Activated CD8-positive, alpha-beta T cell treated with anti-CD3 and anti-CD28 coated beads for 36 hours (primary cell): ENCODE measurements at regions not wholly inside any gene's neighbourhood (a gene's known extent, or its start where the extent isn't known, plus 50 kb on each side); places are given as distances from the start of the nearest gene placed in this dataset.

Source experiments
- ATAC-seq: fragments of 200-7000 bp; cut with Tn5 transposase; one replicate; pipeline ENCODE4 v1.10.0; 2021; ENCODE audit warnings: mild to moderate bottlenecking, moderate library complexity
- CTCF ChIA-PET: fragments of 350-600 bp; sonication (Branson Sonifier 250); formaldehyde crosslinking; loops from one replicate; lab custom pipeline; 2021; ENCODE audit warnings: antibody characterized with exemption; lab: Charles Lee
- POLR2A ChIA-PET: fragments of 350-600 bp; sonication (Branson Sonifier 250); formaldehyde crosslinking; loops from one replicate; lab custom pipeline; 2021; ENCODE audit warnings: antibody characterized with exemption; lab: Charles Lee
- DNase-seq: peaks from one replicate; pipeline ENCODE4 v3.0.0-alpha.2; 2020
- H3K27ac Mint-ChIP-seq: one replicate; pipeline ENCODE4 v1.8.0; 2021; ENCODE audit warnings: mild to moderate bottlenecking, mixed read lengths
- H3K27me3 Mint-ChIP-seq: one replicate; pipeline ENCODE4 v1.8.0; 2021; ENCODE audit warnings: mixed read lengths
- H3K36me3 Mint-ChIP-seq: one replicate; pipeline ENCODE4 v1.8.0; 2021; ENCODE audit warnings: low read depth, mixed read lengths
- H3K4me1 Mint-ChIP-seq: one replicate; pipeline ENCODE4 v1.8.0; 2021; ENCODE audit warnings: low read depth, mixed read lengths
- H3K4me3 Mint-ChIP-seq: one replicate; pipeline ENCODE4 v1.8.0; 2021; ENCODE audit warnings: mild to moderate bottlenecking, moderate library complexity, mixed read lengths
- H3K9me3 Mint-ChIP-seq: one replicate; pipeline ENCODE4 v1.8.0; 2021; ENCODE audit warnings: mixed read lengths
- intact Hi-C: fragments of 100-400 bp; cut with micrococcal nuclease; formaldehyde crosslinking; loops from one replicate; pipeline ENCODE4 v1.10.0; 2022
- TF ChIP-seq, protein P1 (sequence below): fragments of 200-600 bp; IDR thresholded peaks from one replicate; pipeline ENCODE4 v1.8.0; 2022; ENCODE audit warnings: antibody characterized with exemption, mild to moderate bottlenecking

DNA sequence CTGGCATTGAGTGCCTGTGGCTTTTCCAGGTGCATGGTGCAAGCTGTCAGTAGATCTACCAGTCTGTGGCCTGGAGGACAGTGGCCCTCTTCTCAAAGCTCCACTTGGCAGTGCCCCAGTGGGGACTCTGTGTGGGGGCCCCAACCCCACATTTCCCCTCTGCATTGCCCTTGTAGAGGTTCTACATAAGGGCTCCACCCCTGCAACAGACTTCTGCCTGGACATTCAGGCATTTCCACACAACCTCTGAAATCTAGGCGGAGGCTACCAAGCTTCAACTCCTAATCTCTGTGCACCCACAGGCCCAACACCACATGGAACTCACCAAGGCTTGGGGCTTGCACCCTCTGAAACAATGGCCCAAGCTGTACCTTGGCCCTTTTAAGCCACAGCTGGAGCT, 102.7 kb upstream of the PLEKHG7 start:
- ChIA-PET CTCF (no interaction called here), POLR2A (interaction anchor here (0.5 to 1.1 kb wide), 2 partner anchors 254 to 611 kb away, joined by 3 read pairs; no protein-coding TSS in a partner anchor)
- ATAC-seq (no peak), DNase-seq (no peak)
- TF ChIP-seq, protein P1, sequence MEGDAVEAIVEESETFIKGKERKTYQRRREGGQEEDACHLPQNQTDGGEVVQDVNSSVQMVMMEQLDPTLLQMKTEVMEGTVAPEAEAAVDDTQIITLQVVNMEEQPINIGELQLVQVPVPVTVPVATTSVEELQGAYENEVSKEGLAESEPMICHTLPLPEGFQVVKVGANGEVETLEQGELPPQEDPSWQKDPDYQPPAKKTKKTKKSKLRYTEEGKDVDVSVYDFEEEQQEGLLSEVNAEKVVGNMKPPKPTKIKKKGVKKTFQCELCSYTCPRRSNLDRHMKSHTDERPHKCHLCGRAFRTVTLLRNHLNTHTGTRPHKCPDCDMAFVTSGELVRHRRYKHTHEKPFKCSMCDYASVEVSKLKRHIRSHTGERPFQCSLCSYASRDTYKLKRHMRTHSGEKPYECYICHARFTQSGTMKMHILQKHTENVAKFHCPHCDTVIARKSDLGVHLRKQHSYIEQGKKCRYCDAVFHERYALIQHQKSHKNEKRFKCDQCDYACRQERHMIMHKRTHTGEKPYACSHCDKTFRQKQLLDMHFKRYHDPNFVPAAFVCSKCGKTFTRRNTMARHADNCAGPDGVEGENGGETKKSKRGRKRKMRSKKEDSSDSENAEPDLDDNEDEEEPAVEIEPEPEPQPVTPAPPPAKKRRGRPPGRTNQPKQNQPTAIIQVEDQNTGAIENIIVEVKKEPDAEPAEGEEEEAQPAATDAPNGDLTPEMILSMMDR = no peak
- Mint-ChIP-seq H3K27ac (no peak overlapping the region), H3K36me3 (peaks cover 39% of the 10 kb centered on the region), H3K9me3 (peaks cover 39% of the 10 kb centered on the region), H3K4me3 (no peak overlapping the region), H3K27me3 (no peaks in the 10 kb centered on the region), H3K4me1 (peaks cover 51% of the 10 kb centered on the region)
- intact Hi-C loops = no loop called here

DNA sequence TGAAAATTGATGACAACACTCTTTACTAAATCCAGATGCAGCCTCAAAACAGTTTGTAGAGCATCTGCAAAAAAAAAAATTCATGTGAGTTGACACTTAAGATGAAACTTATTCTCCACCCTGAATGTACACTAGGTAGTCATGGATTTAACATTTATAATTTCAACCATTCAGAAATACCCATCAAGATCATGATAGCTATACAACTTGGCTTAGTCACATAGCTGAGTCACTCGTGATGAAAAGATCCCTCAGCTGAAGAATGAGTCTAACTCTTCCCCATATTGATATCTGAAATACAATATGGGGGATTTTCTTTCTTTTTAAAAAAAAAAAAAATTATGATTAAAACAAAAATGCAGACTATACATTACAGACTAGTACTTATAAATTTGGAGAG, 104.8 kb upstream of the PLEKHG7 start:
- Mint-ChIP-seq H3K27ac (peak overlapping the region; percentile 67), H3K36me3 (peaks cover 39% of the 10 kb centered on the region), H3K4me1 (peaks cover 53% of the 10 kb centered on the region), H3K27me3 (no peaks in the 10 kb centered on the region), H3K9me3 (peaks cover 39% of the 10 kb centered on the region), H3K4me3 (no peak overlapping the region)
- peak; percentile 36 for DNase-seq
- peak; percentile 32 for ATAC-seq
- TF ChIP-seq, protein P1 = no peak
- CTCF ChIA-PET = interaction anchor here (1.2 to 1.3 kb wide), 2 partner anchors 51 to 452 kb away, joined by 3 read pairs; partner anchors contain the start of gene BTG1
- intact Hi-C loops = loop anchor here (10.0 kb wide), 1 partner anchor 1023 kb away; no protein-coding TSS in a partner anchor
- POLR2A ChIA-PET = no interaction called here

DNA sequence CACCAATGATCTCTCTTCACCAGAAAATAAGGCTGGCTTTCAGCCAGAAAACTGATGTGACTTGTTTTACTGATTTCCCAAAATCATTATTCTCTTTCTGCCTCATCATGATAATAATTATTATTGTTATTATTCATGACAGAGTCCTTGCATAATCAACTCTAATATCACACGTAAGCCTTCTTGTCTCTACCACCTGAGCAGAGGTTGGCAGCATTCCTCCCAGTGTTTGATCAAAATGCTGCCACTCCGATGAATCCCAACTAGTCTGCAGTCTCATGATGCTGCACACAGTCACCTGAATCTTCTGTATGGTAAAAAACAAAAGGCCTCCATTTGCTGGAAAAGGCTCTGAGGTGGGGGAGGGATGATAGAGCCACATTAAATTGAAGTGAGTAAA, 105.7 kb upstream of the PLEKHG7 start:
- Mint-ChIP-seq H3K27ac (peak overlapping the region; percentile 67), H3K27me3 (no peaks in the 10 kb centered on the region), H3K4me1 (peaks cover 52% of the 10 kb centered on the region), H3K9me3 (peaks cover 38% of the 10 kb centered on the region), H3K36me3 (peaks cover 39% of the 10 kb centered on the region), H3K4me3 (no peak overlapping the region)
- TF ChIP-seq, protein P1 = no peak
- DNase-seq (no peak), ATAC-seq (no peak)
- intact Hi-C loops = loop anchor here (10.0 kb wide), 1 partner anchor 1022 kb away; no protein-coding TSS in a partner anchor
- POLR2A ChIA-PET = no interaction called here
- CTCF ChIA-PET = interaction anchor here (1.2 kb wide), 1 partner anchor 52 kb away, joined by 3 read pairs; no protein-coding TSS in a partner anchor

DNA sequence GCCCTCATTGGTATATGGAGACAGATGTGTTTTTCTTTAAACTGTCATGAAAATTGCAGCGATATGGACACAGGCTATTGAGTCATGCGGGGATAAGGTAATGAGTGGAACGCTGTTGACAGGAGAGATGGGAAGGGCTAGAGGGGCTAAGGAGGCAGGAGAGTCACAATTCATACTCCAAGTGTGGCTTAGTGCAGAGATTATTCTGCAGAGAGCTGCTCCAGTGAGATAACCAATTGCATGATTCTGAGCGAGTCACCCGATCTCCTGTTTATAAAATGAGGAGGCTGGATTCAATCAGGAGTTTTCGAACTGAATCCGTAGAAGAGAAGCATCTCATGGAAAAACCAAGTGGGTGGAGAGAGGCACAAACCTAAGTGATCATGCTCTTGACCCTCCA, 106.4 kb upstream of the PLEKHG7 start:
- DNase-seq (no peak), ATAC-seq (no peak)
- peaks cover 35% of the 10 kb centered on the region for H3K36me3 Mint-ChIP-seq
- no peak overlapping the region for H3K4me3 Mint-ChIP-seq
- intact Hi-C loops = loop anchor here (10.0 kb wide), 1 partner anchor 1022 kb away; no protein-coding TSS in a partner anchor
- H3K27me3 Mint-ChIP-seq = no peaks in the 10 kb centered on the region
- TF ChIP-seq, protein P1 = no peak
- no peak overlapping the region for H3K27ac Mint-ChIP-seq
- peaks cover 51% of the 10 kb centered on the region for H3K4me1 Mint-ChIP-seq
- H3K9me3 Mint-ChIP-seq = peaks cover 33% of the 10 kb centered on the region
- ChIA-PET POLR2A (interaction anchor here (0.6 kb wide), 1 partner anchor 679 kb away, joined by 4 read pairs; no protein-coding TSS in a partner anchor), CTCF (no interaction called here)

DNA sequence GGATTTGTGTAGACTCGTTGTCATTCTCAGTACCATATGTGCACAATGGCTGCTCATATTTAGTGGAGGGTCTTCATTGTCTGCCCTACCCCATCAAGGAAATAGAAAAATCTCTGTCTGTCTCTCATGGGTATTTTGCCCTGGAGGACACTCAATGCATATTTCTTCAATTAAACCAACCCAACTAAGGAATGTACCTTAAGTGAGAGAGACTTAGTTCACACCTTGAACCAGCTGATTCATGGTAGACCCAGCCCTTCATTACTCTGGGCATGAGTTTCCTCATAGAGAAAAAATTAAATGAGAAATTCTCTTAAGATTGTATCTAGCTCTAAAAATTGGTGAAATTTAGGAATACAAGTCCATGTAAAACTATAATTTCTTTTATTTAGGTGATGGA, 107.1 kb upstream of the PLEKHG7 start:
- H3K27me3 Mint-ChIP-seq = no peaks in the 10 kb centered on the region
- TF ChIP-seq, protein P1 = no peak
- no peak overlapping the region for H3K4me3 Mint-ChIP-seq
- ATAC-seq = no peak
- intact Hi-C loops = loop anchor here (10.0 kb wide), 1 partner anchor 1021 kb away; no protein-coding TSS in a partner anchor
- H3K4me1 Mint-ChIP-seq = peaks cover 53% of the 10 kb centered on the region
- CTCF ChIA-PET = interaction anchor here (0.6 kb wide), 1 partner anchor 95 kb away, joined by 3 read pairs; no protein-coding TSS in a partner anchor
- peak overlapping the region; percentile 84 for H3K27ac Mint-ChIP-seq
- H3K36me3 Mint-ChIP-seq = peaks cover 29% of the 10 kb centered on the region
- DNase-seq = no peak
- POLR2A ChIA-PET = interaction anchor here (0.6 to 2.0 kb wide), 2 partner anchors 9 to 678 kb away, joined by 4 to 5 read pairs; no protein-coding TSS in a partner anchor
- peaks cover 27% of the 10 kb centered on the region for H3K9me3 Mint-ChIP-seq
